Right ventricle myocardium inferior (tissue), 1 donor: ENCODE measurements at regions not wholly inside any gene's neighbourhood (a gene's known extent, or its start where the extent isn't known, plus 50 kb on each side); places are given as distances from the start of the nearest gene placed in this dataset.
"Not testable (repeated sequence)": the region's sequence is repeated elsewhere in the genome, so short reads cannot be mapped to it uniquely, and the experiment has no call there.

Experiments
- ATAC-seq: fragments of 200-7000 bp; cut with Tn5 transposase; one replicate; pipeline ENCODE4 v1.9.1; 2020; ENCODE audit warnings: mild to moderate bottlenecking, moderate library complexity
- DNase-seq: peaks from one replicate; pipeline ENCODE4 v3.0.0; 2021; ENCODE audit errors: missing footprints
- intact Hi-C: fragments of 100-400 bp; cut with DNase I; formaldehyde crosslinking; loops from one replicate; pipeline ENCODE4 v1.11.0; 2022
- donor health status: DM: no; HTN: yes; CAD: no; lungs with severe emphysema.

DNA sequence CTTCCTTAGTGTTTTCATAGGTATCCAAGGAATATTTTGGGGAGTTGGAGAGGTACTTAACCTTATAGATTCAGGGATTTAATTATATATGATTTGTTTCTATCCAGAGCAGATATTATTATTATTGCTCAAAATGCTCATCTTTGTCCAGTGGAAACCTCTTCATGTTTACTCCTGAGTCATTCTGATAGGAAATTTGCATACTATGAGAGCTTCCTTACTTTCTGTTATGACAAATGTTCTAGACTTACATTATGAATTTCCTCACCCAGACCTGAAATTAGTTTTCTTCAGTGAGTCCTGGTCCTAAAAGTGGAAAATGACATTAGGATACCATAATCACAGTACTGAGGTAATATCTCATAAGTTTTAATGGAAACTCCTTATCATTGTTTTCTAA lies 57.5 kb upstream of the PLPPR5 start:
- ATAC-seq (no peak), DNase-seq (no peak)
- intact Hi-C loops: no loop called here

- intact Hi-C loops: no loop called here
- ATAC-seq: no peak
- DNase-seq: no peak
Observed at GRCh38 chr1:99069146-99069545, 64.5 kb upstream of the PLPPR5 start.

GRCh38 chr1:99078529-99078928 lies 73.9 kb upstream of the PLPPR5 start:
- ATAC-seq, DNase-seq, intact Hi-C loops: not testable (repeated sequence)

DNA sequence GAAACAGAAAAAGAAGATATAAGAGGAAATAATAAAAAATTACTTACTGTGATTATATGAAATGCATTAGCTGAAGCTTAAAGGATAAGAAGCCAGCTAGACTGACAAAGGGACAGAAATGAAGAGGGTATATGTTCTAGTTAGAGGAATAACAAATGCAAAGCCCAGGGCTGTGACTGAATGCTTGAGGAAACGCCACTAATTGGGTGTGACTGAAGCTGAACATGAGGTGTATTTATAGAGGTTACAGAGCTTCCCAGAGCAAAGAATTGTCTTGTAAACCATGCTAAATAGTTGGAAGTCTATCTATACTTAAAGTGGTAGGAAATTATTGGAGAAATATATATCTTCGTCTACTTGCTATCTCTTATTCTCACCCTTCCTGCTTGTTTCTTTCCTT lies 77.7 kb upstream of the PLPPR5 start:
- ATAC-seq (no peak), DNase-seq (no peak)
- intact Hi-C loops: no loop called here

DNA sequence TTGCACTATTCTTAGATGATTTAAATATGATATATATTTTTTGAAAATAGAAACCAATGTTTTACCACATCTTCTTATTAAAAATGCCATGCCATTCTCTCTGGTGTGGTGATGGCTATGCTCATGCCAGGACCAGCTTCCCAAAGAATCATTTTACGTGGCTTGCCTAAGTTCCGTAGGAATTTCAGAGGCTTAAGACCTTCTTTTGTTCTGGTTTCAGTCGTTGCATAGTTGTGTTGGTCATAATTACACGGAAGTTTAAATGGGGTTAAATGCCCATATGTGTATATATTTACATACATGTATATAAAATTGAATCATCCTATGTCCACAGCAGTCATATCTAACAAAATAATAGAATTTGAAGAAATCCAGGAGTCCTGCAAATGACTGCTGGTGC lies 78.7 kb upstream of the PLPPR5 start:
- ATAC-seq: no peak
- intact Hi-C loops: no loop called here
- DNase-seq: no peak

DNA sequence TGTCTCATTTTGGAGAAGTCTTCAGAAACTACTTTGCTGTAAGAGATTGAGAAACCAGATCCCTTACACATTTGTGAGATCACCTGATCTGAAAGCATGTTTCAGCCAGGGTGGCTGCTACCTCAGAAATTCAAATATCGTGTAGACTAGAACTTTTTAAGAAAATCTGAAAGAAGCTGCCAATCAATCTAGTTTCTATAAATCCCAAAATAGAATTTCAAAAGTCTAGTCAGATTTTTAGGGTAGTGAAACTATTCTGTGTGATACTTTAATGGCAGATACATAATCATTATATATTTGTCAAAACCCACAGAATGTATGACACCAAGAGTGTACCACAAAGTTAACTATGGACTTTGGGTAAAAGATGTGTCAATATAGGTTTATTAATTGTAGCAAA lies 79.9 kb upstream of the PLPPR5 start:
- DNase-seq (no peak), ATAC-seq (no peak)
- intact Hi-C loops: no loop called here

DNA sequence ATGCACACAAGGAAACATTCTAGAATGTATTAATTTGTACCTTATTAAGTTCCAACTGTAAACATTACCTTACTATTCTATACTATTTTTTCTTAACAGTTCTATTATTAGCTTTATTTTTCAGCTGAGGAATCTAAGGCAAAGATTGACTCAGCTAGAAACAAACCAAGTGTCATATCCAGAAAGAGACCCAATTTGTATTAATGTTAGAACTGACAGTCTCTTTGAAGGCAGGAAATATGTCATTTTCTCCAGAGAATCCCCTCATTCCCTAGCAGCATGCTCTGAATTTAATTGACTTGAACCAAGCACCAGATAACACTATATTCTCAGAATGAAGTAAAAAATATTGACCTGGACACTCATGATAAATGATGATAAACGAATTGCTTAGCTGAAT lies 81.4 kb upstream of the PLPPR5 start:
- ATAC-seq (no peak), DNase-seq (no peak)
- intact Hi-C loops: no loop called here

GRCh38 chr1:99098589-99098988 lies 93.9 kb upstream of the PLPPR5 start:
- DNase-seq: no peak
- no peak for ATAC-seq
- intact Hi-C loops: no loop called here

DNA sequence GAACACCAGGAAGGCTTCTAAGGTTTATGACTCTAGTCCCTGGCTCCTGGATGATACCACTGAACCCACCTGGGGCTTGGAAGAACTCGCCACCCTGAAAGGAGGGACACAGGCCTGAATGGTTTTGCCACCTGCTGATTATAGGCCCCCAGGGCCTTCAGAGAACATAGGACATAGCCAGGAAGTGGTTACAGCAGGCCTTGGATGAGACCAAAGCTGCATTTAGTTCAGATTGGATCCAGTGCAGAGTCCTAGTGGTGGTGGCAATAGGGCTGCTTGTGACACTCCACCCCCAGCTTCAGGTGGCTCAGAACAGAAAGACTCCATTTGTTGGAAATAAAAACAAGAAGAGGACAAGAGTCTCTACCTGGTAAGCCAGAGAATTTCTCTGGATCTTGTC lies 101.6 kb upstream of the PLPPR5 start:
- intact Hi-C loops: no loop called here
- ATAC-seq (no peak), DNase-seq (no peak)

DNA sequence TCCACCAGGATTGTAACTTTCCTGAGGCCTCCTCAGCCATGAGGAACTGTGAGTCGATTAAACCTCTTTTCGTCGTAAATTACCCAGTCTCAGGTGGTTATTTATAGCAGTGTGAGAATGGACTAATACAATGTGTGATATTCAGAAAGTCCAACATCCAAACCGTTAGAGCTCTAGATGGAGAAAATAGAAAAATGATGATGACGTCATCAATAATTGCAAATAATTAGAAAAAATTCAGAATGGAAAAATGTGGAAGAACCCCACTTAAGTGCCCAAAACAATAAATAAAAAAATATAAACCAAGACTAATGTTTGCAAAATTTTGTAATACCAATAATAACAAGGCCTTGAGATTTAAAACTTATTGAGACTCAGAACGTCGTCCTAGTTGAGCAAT lies 103.0 kb upstream of the PLPPR5 start:
- ATAC-seq: no peak
- intact Hi-C loops: no loop called here

GRCh38 chr1:99110140-99111041 lies 105.7 kb upstream of the PLPPR5 start:
- no peak for DNase-seq
- intact Hi-C loops: no loop called here
- no peak for ATAC-seq

More for the DNA sequence above, 103.0 kb upstream of the PLPPR5 start:
- DNase-seq: no peak

DNA sequence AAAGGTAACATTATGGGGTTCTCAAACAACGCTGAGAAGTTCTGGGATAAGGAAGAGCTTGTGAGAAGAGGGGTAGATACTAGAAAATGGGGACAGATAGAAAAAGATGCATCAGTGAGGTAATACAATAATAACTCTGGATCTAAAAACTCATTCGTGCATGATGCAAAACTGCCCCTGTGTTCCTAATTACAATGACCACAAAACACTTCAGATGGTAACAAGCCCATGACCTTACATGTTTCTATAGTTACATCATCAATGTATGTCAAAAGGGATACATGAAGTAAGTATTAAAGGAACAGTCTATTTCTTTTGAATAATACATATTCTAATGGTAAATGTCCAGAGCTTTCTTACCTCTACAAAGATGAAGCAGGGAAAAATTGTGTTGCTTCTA lies 110.6 kb upstream of the PLPPR5 start:
- intact Hi-C loops: no loop called here
- ATAC-seq: no peak
- DNase-seq: no peak

GRCh38 chr1:99119188-99119587 lies 114.5 kb upstream of the PLPPR5 start:
- intact Hi-C loops: no loop called here
- DNase-seq (no peak), ATAC-seq (no peak)

- no peak for DNase-seq
- ATAC-seq: no peak
- intact Hi-C loops: no loop called here
Observed at GRCh38 chr1:99122039-99122438, 117.4 kb upstream of the PLPPR5 start.

DNA sequence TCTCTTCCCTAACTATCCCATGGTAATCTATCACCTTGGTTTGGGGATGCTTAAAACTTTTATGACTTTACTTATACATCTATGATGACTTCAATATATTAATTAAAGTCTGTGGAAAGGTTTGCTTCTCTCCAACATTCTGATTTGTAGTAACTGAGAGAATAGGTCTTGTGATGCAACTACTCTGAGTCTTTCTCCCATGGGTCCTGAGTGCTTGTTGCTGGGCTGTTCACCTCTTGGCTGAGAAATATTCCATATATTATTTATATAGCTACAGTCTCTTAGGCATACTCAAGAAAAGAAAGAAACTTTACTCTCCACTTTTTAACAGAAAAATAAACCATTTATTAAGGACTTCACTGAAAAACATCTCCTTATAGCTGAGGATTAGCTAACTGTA lies 119.3 kb upstream of the PLPPR5 start:
- intact Hi-C loops: no loop called here
- DNase-seq (no peak), ATAC-seq (no peak)

- no peak for ATAC-seq
- no peak for DNase-seq
- intact Hi-C loops: no loop called here
Observed at GRCh38 chr1:99131546-99131945, 126.9 kb upstream of the PLPPR5 start.

- intact Hi-C loops: no loop called here
- ATAC-seq (no peak), DNase-seq (no peak)
Observed at GRCh38 chr1:99133756-99134500, 129.3 kb upstream of the PLPPR5 start.

DNA sequence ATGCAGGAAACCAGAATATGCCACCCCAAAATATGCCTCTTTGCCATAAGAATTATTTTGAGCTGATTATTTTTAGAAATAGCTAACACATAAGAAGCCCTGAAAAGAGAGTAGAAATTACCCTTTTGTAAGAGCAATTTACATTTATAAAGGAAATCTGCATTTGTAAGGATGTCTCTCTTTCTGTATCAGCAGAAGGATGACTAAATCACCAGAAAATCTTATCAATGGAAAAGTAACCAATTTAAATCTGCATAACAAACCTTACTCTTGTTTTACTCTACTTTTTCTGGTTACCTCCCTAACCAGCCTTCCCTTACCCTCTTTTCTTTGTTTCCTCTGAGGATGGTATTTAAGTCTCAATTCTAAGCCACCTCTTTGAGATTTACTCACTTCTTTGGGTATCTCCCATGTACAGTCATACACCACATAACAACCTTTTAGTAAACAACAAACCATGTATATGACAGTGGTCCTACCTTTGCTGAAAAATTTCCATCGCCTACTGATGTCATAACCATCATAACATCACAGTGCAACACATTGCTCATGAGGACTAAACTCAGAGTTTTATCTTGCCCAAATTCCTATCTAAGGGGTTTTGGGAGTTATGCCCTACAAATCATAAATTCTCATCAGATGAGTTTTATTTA lies 126.6 kb upstream of the PLPPR4 start:
- no peak for ATAC-seq
- DNase-seq: no peak
- intact Hi-C loops: no loop called here

DNA sequence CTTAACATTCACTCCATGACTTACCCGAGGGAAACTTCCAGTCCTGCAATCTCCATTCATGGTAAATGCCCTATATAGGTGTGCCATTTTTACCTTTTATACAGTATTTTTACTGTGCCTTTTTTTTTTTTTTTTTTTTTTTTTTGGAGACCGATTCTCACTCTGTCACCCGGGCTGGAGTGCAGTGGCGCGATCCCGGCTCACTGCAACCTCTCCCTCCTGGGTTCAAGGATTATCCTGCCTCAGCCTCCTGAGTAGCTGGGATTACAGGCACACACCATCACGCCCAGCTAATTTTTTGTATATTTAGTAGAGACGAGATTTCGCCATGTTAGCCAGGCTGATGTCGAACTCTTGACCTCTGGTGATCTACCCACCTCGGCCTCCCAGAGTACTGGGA lies 124.4 kb upstream of the PLPPR4 start:
- ATAC-seq: no peak
- intact Hi-C loops: no loop called here
- no peak for DNase-seq
